ENCODE measurements at regions not wholly inside any gene's neighbourhood (a gene's known extent, or its start where the extent isn't known, plus 50 kb on each side); places are given as distances from the start of the nearest gene placed in this dataset.

- TF ChIP-seq MAX (IDR thresholded peaks at IDR 0.05) (no peak), CTCF (IDR thresholded peaks at IDR 0.05 in 2 of 3, conservative IDR thresholded peaks at IDR 0.05 in 1 of 3; ENCODE audit: borderline replicate concordance in 1 of 3, insufficient read depth in 1 of 3, low read depth in 2 of 3, low read length in 2 of 3) (no peak), SIN3A (IDR thresholded peaks at IDR 0.05; ENCODE audit: low read depth) (no peak), EZH2phosphoT487 (IDR thresholded peaks at IDR 0.05; ENCODE audit: borderline replicate concordance) (no peak), POLR2AphosphoS5 (IDR thresholded peaks at IDR 0.05; ENCODE audit: low read depth, low read length) (no peak)
These were observed 109.0 kb upstream of the PARD3B start for GRCh38 chr2:204436230-204436629.
